Astrocyte (in vitro differentiated cells and primary cell): ENCODE measurements at regions not wholly inside any gene's neighbourhood (a gene's known extent, or its start where the extent isn't known, plus 50 kb on each side); places are given as distances from the start of the nearest gene placed in this dataset.

ENCODE experiments used
- EZH2 ChIP-seq: IDR thresholded peaks from 2 replicates; pipeline ENCODE4 v1.6.1; 2012; ENCODE audit warnings: mild to moderate bottlenecking, low read length, inconsistent platforms; ENCODE audit not compliant: insufficient read depth
- TF ChIP-seq, protein P1 (sequence below): IDR thresholded peaks from 2 replicates; pipeline ENCODE4 v1.5.1; 2011; ENCODE audit warnings: low read depth, mild to moderate bottlenecking, inconsistent platforms, low read length, moderate library complexity; ENCODE audit not compliant: insufficient read depth

DNA sequence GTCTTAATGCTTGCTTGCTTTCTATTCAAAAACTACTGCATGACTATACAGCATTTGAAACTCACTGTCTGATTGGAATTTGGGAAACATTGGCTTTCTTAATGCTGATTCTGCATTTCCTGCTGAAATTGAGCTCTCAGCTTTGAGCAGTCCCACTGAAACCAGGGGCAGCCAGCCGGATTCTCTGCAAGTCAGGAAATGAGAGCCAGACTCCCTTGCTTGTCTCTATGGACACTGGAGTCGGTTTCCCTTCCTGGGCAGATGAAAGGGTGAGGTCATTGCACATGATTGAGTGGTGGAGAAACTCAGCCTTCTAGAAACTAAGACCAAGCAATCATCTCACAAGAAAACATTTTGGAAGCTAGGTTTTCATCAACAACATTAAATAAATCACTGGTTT lies 119.7 kb upstream of the SPATA31C2 start:
- TF ChIP-seq, protein P1, sequence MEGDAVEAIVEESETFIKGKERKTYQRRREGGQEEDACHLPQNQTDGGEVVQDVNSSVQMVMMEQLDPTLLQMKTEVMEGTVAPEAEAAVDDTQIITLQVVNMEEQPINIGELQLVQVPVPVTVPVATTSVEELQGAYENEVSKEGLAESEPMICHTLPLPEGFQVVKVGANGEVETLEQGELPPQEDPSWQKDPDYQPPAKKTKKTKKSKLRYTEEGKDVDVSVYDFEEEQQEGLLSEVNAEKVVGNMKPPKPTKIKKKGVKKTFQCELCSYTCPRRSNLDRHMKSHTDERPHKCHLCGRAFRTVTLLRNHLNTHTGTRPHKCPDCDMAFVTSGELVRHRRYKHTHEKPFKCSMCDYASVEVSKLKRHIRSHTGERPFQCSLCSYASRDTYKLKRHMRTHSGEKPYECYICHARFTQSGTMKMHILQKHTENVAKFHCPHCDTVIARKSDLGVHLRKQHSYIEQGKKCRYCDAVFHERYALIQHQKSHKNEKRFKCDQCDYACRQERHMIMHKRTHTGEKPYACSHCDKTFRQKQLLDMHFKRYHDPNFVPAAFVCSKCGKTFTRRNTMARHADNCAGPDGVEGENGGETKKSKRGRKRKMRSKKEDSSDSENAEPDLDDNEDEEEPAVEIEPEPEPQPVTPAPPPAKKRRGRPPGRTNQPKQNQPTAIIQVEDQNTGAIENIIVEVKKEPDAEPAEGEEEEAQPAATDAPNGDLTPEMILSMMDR = no peak
- TF ChIP-seq EZH2 = no peak
